ENCODE measurements at regions not wholly inside any gene's neighbourhood (a gene's known extent, or its start where the extent isn't known, plus 50 kb on each side); places are given as distances from the start of the nearest gene placed in this dataset.

- CTCF ChIA-PET: no interaction called here
- H3K4me3 ChIP-seq (ENCODE audit: low read depth, low read length): no peak overlapping the region
- POLR2A ChIA-PET: no interaction called here
These were observed 137.7 kb downstream of the C4orf33 start for GRCh38 chr4:129233691-129234090.

GRCh38 chr4:129236351-129236750, 140.4 kb downstream of the C4orf33 start:
- TF ChIP-seq ZNF518A (tag by site-specific recombination; conservative IDR thresholded peaks at IDR 0.05; ENCODE audit: low read depth) (no peak), ZNF664 (tag by site-specific recombination; IDR thresholded peaks at IDR 0.05) (no peak), ZNF701 (tag by site-specific recombination; IDR thresholded peaks at IDR 0.05) (no peak), ZNF391 (tag by site-specific recombination; IDR thresholded peaks at IDR 0.05; ENCODE audit: borderline replicate concordance, low read depth) (no peak), ZNF169 (tag by site-specific recombination; IDR thresholded peaks at IDR 0.05) (no peak), ZEB2 (tag by site-specific recombination; IDR thresholded peaks at IDR 0.05) (no peak), ZNF239 (tag by site-specific recombination; IDR thresholded peaks at IDR 0.05) (no peak)
- ChIA-PET CTCF (no interaction called here), POLR2A (no interaction called here)
- no peak overlapping the region for H3K4me3 ChIP-seq (ENCODE audit: low read depth, low read length)
- no peaks in the 10 kb centered on the region for H3K4me1 ChIP-seq (ENCODE audit: control insufficient read depth, insufficient read depth, low read length)
- no peaks in the 10 kb centered on the region for H3K9me3 ChIP-seq (ENCODE audit: control insufficient read depth, insufficient read depth, low read depth, low read length)
- no peak overlapping the region for H3K27ac ChIP-seq (ENCODE audit: extremely low read depth, low read depth, low read length)
- H3K36me3 ChIP-seq (ENCODE audit: control insufficient read depth in 2 of 2, insufficient read depth in 1 of 2, low read length in 2 of 2): no peaks in the 10 kb centered on the region

More at GRCh38 chr4:129233691-129234090, 137.7 kb downstream of the C4orf33 start:
- Histone ChIP-seq H3K27ac (ENCODE audit: extremely low read depth, low read depth, low read length) (no peak overlapping the region), H3K4me1 (ENCODE audit: control insufficient read depth, insufficient read depth, low read length) (no peaks in the 10 kb centered on the region), H3K36me3 (ENCODE audit: control insufficient read depth in 2 of 2, insufficient read depth in 1 of 2, low read length in 2 of 2) (no peaks in the 10 kb centered on the region), H3K9me3 (ENCODE audit: control insufficient read depth, insufficient read depth, low read depth, low read length) (no peaks in the 10 kb centered on the region)
- TF ChIP-seq ZNF394 (tag by site-specific recombination; IDR thresholded peaks at IDR 0.05; ENCODE audit: borderline replicate concordance) (no peak), ZSCAN30 (tag by site-specific recombination; IDR thresholded peaks at IDR 0.05) (no peak), ZNF19 (tag by site-specific recombination; IDR thresholded peaks at IDR 0.05; ENCODE audit: low read depth) (no peak), ZNF623 (tag by site-specific recombination; IDR thresholded peaks at IDR 0.05) (no peak), ZNF10 (tag by site-specific recombination; IDR thresholded peaks at IDR 0.05) (no peak), HOXC10 (CRISPR knock-in tag; IDR thresholded peaks at IDR 0.05) (no peak), RBAK (tag by site-specific recombination; IDR thresholded peaks at IDR 0.05) (no peak), ZBTB6 (tag by site-specific recombination; IDR thresholded peaks at IDR 0.05) (no peak), ZNF26 (tag by site-specific recombination; IDR thresholded peaks at IDR 0.05) (no peak), ELK4 (IDR thresholded peaks at IDR 0.05; ENCODE audit: borderline replicate concordance, low read depth, low read length) (no peak), ZNF23 (tag by site-specific recombination; IDR thresholded peaks at IDR 0.05; ENCODE audit: borderline replicate concordance) (no peak), ZNF677 (tag by site-specific recombination; IDR thresholded peaks at IDR 0.05) (no peak), ZNF776 (tag by site-specific recombination; IDR thresholded peaks at IDR 0.05; ENCODE audit: borderline replicate concordance) (no peak)

All from HEK293 (cell line).